ENCODE measurements at regions not wholly inside any gene's neighbourhood (a gene's known extent, or its start where the extent isn't known, plus 50 kb on each side); places are given as distances from the start of the nearest gene placed in this dataset.

- TF ChIP-seq REST (IDR thresholded peaks at IDR 0.05; ENCODE audit: low read depth) (no peak), ZBTB7A (IDR thresholded peaks at IDR 0.05; ENCODE audit: low read depth) (no peak), CEBPB (IDR thresholded peaks at IDR 0.05) (no peak), NFIC (IDR thresholded peaks at IDR 0.05) (no peak), EGR1 (IDR thresholded peaks at IDR 0.05) (no peak), EP300 (IDR thresholded peaks at IDR 0.05; ENCODE audit: borderline replicate concordance) (no peak), CREB1 (IDR thresholded peaks at IDR 0.05; ENCODE audit: low read depth) (no peak), TEAD4 (IDR thresholded peaks at IDR 0.05) (no peak)
- TF ChIP-seq, protein P1, sequence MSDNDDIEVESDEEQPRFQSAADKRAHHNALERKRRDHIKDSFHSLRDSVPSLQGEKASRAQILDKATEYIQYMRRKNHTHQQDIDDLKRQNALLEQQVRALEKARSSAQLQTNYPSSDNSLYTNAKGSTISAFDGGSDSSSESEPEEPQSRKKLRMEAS (IDR thresholded peaks at IDR 0.05): no peak
Observed at GRCh38 chr1:82783044-82783443, 982.3 kb downstream of the ADGRL2 start.

All from Ishikawa (cell line).